Cerebellar nuclear complex (tissue), 1 donor: ENCODE measurements at regions not wholly inside any gene's neighbourhood (a gene's known extent, or its start where the extent isn't known, plus 50 kb on each side); places are given as distances from the start of the nearest gene placed in this dataset.
"Not testable (repeated sequence)": the region's sequence is repeated elsewhere in the genome, so short reads cannot be mapped to it uniquely, and the experiment has no call there.

Source experiments
- DNase-seq, 2 experiments: peaks; one replicate each; lab custom pipeline; 2025; lab: John Stamatoyannopoulos, UW

DNA sequence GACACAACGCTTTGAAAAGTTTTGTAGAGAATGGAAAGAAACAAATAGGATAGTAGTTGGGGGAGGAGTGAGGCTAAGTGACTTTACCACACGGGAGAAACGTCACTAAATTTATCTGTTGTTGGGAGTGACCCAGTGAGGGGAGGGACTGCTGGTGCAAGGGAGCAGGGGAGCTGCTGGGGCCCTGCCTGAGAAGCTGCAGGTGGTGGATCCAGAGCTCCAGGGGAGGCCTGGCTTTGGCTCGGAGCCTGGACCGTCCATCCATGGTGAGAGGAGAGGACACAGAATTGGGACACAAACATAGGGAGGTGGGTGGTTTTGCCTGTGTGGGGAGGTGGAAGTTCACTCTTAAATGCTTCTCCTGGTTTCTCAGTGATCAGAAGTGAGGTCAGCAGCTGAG is 107.6 kb downstream of the GOSR1 start:
- DNase-seq = no peak

DNA sequence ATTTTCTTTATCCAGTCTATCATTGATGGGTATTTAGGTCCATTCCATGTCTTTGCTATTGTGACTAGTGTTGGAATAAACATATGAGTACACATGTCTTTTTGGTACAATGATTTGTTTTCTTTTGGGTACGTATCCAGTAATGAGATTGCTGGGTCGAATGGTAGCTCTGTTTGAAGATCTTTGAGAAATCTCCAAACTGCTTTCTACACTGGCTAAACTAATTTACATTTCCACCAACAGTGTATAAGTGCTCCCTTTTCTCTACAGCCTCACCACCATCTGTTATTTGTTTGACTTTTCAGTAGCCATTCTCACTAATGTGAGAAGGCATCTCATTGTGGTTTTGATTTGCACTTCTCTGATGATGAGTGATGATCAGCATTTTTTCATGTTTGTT is 103.7 kb downstream of the GOSR1 start:
- DNase-seq = no peak

- no peak for DNase-seq
Observed at GRCh38 chr17:30579610-30580315, 102.6 kb downstream of the GOSR1 start.

DNA sequence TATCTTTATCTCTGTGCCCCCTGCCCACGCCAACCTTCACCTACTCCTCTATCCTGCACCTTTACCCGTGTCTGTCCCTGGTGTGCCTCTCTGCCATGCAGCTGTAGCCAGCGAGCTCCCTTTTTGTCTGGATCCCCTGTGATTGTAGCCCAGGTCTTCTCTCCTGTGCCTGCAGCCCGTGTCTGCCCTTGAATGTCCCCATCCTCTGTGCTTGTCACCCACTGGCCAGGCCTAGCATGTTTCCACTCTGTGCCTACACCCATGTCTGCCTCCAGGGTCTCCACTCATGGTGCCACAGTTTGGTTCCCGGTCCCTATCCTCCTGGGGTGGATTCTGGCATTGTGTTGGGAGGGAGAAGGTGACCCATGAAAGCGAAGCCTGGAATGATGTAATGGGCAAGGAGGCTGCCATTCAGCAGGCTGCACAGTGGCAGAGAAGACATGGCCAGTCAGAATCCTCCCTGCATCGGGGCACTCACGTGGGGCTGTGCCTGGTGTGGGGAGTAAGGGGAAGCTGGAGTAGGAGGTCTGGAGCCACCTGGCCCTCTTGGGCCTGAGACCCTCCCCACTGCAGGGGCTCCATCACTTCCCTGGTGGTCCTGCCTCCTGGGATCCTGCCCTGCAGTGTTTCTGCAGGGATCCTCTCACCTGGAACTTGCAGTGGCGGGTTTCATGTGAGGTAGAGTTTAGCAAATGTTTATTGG is 101.0 kb downstream of the GOSR1 start:
- DNase-seq = not testable (repeated sequence)
